Glutamatergic neuron (in vitro differentiated cells): ENCODE measurements at regions not wholly inside any gene's neighbourhood (a gene's known extent, or its start where the extent isn't known, plus 50 kb on each side); places are given as distances from the start of the nearest gene placed in this dataset.

Source experiments
- DNase-seq: peaks from one replicate; pipeline ENCODE4 v3.0.0; 2022
- H3K27ac Mint-ChIP-seq: one replicate; pipeline ENCODE4 v1.8.0; 2020; ENCODE audit warnings: mild to moderate bottlenecking, mixed read lengths, inconsistent platforms; ENCODE audit not compliant: unreplicated experiment
- H3K27me3 Mint-ChIP-seq: one replicate; pipeline ENCODE4 v1.8.0; 2020; ENCODE audit warnings: mild to moderate bottlenecking, moderate library complexity, mixed read lengths, inconsistent platforms; ENCODE audit not compliant: unreplicated experiment
- H3K36me3 Mint-ChIP-seq: one replicate; pipeline ENCODE4 v1.8.0; 2020; ENCODE audit warnings: mild to moderate bottlenecking, mixed read lengths, inconsistent platforms; ENCODE audit not compliant: unreplicated experiment
- H3K4me1 Mint-ChIP-seq: one replicate; pipeline ENCODE4 v1.8.0; 2020; ENCODE audit warnings: mild to moderate bottlenecking, low read depth, mixed read lengths, inconsistent platforms; ENCODE audit not compliant: unreplicated experiment
- H3K4me3 Mint-ChIP-seq: one replicate; pipeline ENCODE4 v1.8.0; 2020; ENCODE audit warnings: mild to moderate bottlenecking, mixed read lengths, inconsistent platforms; ENCODE audit not compliant: unreplicated experiment
- H3K9me3 Mint-ChIP-seq: one replicate; pipeline ENCODE4 v1.8.0; 2020; ENCODE audit warnings: mild to moderate bottlenecking, moderate library complexity, mixed read lengths, inconsistent platforms; ENCODE audit not compliant: unreplicated experiment
- TF ChIP-seq, protein P1 (sequence below): fragments of 200-600 bp; sonication (generic); IDR thresholded peaks from one replicate; pipeline ENCODE4 v1.5.0; 2021; ENCODE audit not compliant: partially characterized antibody, unreplicated experiment

DNA sequence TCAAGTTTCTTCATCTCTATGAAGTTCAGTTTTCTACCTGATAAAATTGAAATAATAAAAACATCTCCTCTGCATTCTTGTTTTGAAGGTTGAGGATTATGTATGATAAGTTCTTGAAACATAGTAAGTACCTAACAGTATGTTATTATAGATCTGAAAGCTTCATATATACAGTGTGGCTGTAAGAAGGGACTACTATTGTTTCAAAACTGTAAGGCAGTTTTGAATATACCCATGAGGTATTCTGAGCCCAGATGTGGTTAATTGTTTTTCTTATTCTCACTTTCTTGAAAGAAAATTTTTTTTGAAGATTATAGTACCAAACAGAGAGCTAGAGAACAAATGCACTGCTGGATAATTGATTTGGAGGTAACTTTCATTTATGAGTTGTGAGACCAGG is 383.2 kb downstream of the CHSY3 start:
- H3K4me1 Mint-ChIP-seq, result peaks cover 10% of the 10 kb centered on the region
- TF ChIP-seq, protein P1, sequence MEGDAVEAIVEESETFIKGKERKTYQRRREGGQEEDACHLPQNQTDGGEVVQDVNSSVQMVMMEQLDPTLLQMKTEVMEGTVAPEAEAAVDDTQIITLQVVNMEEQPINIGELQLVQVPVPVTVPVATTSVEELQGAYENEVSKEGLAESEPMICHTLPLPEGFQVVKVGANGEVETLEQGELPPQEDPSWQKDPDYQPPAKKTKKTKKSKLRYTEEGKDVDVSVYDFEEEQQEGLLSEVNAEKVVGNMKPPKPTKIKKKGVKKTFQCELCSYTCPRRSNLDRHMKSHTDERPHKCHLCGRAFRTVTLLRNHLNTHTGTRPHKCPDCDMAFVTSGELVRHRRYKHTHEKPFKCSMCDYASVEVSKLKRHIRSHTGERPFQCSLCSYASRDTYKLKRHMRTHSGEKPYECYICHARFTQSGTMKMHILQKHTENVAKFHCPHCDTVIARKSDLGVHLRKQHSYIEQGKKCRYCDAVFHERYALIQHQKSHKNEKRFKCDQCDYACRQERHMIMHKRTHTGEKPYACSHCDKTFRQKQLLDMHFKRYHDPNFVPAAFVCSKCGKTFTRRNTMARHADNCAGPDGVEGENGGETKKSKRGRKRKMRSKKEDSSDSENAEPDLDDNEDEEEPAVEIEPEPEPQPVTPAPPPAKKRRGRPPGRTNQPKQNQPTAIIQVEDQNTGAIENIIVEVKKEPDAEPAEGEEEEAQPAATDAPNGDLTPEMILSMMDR, result no peak
- no peak for DNase-seq
- H3K27ac Mint-ChIP-seq, result no peak overlapping the region
- no peaks in the 10 kb centered on the region for H3K36me3 Mint-ChIP-seq
- H3K27me3 Mint-ChIP-seq, result no peaks in the 10 kb centered on the region
- no peaks in the 10 kb centered on the region for H3K9me3 Mint-ChIP-seq
- H3K4me3 Mint-ChIP-seq, result no peak overlapping the region

GRCh38 chr5:130286971-130287370 is 382.7 kb downstream of the CHSY3 start:
- Mint-ChIP-seq H3K9me3 (no peaks in the 10 kb centered on the region), H3K4me1 (peaks cover 10% of the 10 kb centered on the region), H3K4me3 (no peak overlapping the region), H3K27me3 (no peaks in the 10 kb centered on the region), H3K27ac (no peak overlapping the region), H3K36me3 (no peaks in the 10 kb centered on the region)
- TF ChIP-seq, protein P1, result no peak
- DNase-seq, result no peak

DNA sequence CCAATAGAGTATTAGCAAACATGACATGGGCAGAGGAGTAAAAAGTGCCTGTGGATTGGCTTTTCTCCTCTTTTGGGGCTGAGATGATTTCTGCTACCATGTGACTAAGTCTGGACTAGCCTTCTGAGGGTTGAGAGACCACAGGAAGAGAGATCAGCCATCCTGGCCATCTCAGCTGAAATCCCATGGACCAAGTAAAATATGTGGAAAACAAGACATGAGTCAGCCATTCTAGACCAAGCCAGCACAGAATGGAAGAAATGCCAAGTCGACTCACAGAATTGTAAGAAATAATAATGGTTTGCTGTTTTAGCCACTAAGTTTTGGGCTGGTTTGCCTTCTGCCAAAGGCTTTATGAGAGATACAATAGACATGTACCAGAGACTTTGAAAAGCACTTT is 377.8 kb downstream of the CHSY3 start:
- Mint-ChIP-seq H3K27me3 (no peaks in the 10 kb centered on the region), H3K27ac (no peak overlapping the region), H3K4me1 (no peaks in the 10 kb centered on the region), H3K9me3 (no peaks in the 10 kb centered on the region), H3K36me3 (no peaks in the 10 kb centered on the region), H3K4me3 (no peak overlapping the region)
- TF ChIP-seq, protein P1, result no peak
- no peak for DNase-seq

GRCh38 chr5:130280528-130281217 is 376.4 kb downstream of the CHSY3 start:
- Mint-ChIP-seq H3K4me3 (no peak overlapping the region), H3K27ac (no peak overlapping the region), H3K9me3 (peaks cover 2% of the 10 kb centered on the region), H3K36me3 (no peaks in the 10 kb centered on the region), H3K27me3 (no peaks in the 10 kb centered on the region), H3K4me1 (no peaks in the 10 kb centered on the region)
- no peak for DNase-seq
- TF ChIP-seq, protein P1, result no peak

- TF ChIP-seq, protein P1, result no peak
- Mint-ChIP-seq H3K4me3 (no peak overlapping the region), H3K9me3 (peaks cover 2% of the 10 kb centered on the region), H3K4me1 (no peaks in the 10 kb centered on the region), H3K27ac (no peak overlapping the region), H3K27me3 (no peaks in the 10 kb centered on the region), H3K36me3 (no peaks in the 10 kb centered on the region)
- DNase-seq, result no peak
These were observed 375.1 kb downstream of the CHSY3 start for GRCh38 chr5:130279386-130279785.
